Naive B cell (primary cell): ENCODE measurements at regions not wholly inside any gene's neighbourhood (a gene's known extent, or its start where the extent isn't known, plus 50 kb on each side); places are given as distances from the start of the nearest gene placed in this dataset.
A peak's percentile ranks its signal among the peaks of the same experiment; 100 is the strongest.

ENCODE experiments used
- ATAC-seq, 2 donors: fragments of 150-1000 bp; cut with Tn5 transposase; 2 replicates each; pipeline ENCODE4 v1.10.0; 2021; ENCODE audit warnings: low read depth in 2 of 2, mild to moderate bottlenecking in 2 of 2, moderate library complexity in 2 of 2
- DNase-seq: peaks from one replicate; pipeline ENCODE4 v3.0.0; 2022
- H3K27ac Mint-ChIP-seq, 6 donors: one replicate each; pipeline ENCODE4 v1.8.0; 2020 to 2022; ENCODE audit warnings: mild to moderate bottlenecking in 6 of 6, mixed read lengths in 6 of 6, moderate library complexity in 5 of 6, inconsistent platforms in 2 of 6
- H3K27me3 Mint-ChIP-seq, 3 donors: one replicate each; pipeline ENCODE4 v1.8.0; 2021 to 2022; ENCODE audit warnings: mixed read lengths in 3 of 3, mild to moderate bottlenecking in 1 of 3
- H3K36me3 Mint-ChIP-seq, 2 donors: one replicate each; pipeline ENCODE4 v1.8.0; 2020 to 2022; ENCODE audit warnings: mixed read lengths in 2 of 2, inconsistent platforms in 1 of 2, mild to moderate bottlenecking in 1 of 2
- H3K4me1 Mint-ChIP-seq, 3 donors: one replicate each; pipeline ENCODE4 v1.8.0; 2020 to 2022; ENCODE audit warnings: mixed read lengths in 3 of 3, inconsistent platforms in 1 of 3, mild to moderate bottlenecking in 1 of 3, moderate library complexity in 1 of 3
- H3K4me3 Mint-ChIP-seq, 8 donors: one replicate each; pipeline ENCODE4 v1.8.0; 2020 to 2022; ENCODE audit warnings: mild to moderate bottlenecking in 8 of 8, mixed read lengths in 8 of 8, moderate library complexity in 8 of 8, inconsistent platforms in 2 of 8
- H3K9me3 Mint-ChIP-seq, 7 donors: one replicate each; pipeline ENCODE4 v1.8.0; 2020 to 2022; ENCODE audit warnings: mixed read lengths in 7 of 7, mild to moderate bottlenecking in 5 of 7, inconsistent platforms in 2 of 7, moderate library complexity in 1 of 7

DNA sequence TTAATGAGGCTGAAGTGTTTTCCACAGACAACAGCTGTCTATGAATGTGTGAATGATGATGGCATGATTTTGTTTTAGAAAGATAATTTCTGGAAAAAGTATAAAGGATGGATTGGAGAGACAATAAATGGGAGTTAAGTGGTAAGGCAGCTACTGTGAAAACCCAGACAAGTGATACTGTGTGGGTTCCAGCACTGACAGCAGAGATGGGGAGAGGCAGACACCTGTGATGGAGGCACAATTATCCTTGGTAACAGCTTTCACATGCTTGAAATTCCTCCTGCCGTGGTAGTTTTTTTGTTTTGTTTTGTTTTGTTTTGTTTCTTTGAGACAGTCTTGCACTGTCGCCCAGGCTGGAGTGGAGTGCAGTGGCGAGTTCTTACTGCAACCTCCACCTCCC, 189.3 kb downstream of the DEPDC1B start:
- DNase-seq (no peak), ATAC-seq (no peak)
- no peaks in the 10 kb centered on the region for H3K9me3 Mint-ChIP-seq
- peak overlapping the region in 3 of 6 donors; percentile 3 to 39 (median 25) for H3K27ac Mint-ChIP-seq
- no peaks in the 10 kb centered on the region for H3K36me3 Mint-ChIP-seq
- no peak overlapping the region for H3K4me3 Mint-ChIP-seq
- H3K27me3 Mint-ChIP-seq: no peaks in the 10 kb centered on the region
- peaks cover 31 to 48% (median 33%) of the 10 kb centered on the region in 3 donors for H3K4me1 Mint-ChIP-seq

DNA sequence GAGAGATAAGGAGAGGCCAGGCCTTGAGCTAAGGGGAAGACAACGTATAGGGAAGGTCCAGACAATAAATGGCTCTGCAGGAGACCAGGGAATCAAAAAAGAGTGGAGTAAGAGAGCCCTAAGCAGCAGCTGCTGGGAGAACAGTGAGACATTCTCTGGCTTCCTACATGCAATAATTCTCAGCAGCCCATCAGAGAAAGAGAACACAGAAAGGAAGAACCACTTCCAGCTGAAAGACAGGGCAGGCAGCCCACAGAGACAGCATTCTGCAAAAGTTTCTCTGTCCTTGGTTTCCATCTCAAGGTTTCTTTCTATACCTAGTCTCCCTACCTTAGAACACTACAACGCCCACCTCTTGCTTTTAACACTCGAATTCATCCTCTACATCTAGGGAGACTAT, 189.9 kb downstream of the DEPDC1B start:
- H3K4me3 Mint-ChIP-seq: no peak overlapping the region
- H3K27me3 Mint-ChIP-seq: no peaks in the 10 kb centered on the region
- no peaks in the 10 kb centered on the region for H3K36me3 Mint-ChIP-seq
- H3K9me3 Mint-ChIP-seq: no peaks in the 10 kb centered on the region
- ATAC-seq (no peak), DNase-seq (no peak)
- peak overlapping the region in 2 of 6 donors; percentile 9 to 90 for H3K27ac Mint-ChIP-seq
- H3K4me1 Mint-ChIP-seq: peaks cover 31 to 53% (median 35%) of the 10 kb centered on the region in 3 donors

DNA sequence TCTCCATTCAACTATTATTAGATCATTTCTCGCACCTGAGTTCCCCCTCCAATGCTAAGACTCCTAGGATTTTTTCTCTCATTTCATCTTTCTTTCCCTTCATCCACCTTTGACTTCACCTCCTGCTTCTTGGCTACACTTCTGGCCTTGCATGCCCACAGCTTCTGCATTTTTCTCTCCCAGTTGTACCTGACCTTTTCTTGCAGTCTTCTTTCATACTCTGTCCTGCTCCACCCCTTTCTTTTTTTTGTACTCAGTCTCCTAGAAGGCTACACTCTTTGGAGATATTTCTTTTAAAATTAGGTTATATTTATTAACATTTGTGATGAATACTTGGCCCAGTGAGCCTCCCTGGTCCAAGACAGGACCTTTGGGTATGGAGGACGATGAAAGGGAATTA, 190.4 kb downstream of the DEPDC1B start:
- peak overlapping the region in 3 of 6 donors; percentile 2 to 90 (median 54) for H3K27ac Mint-ChIP-seq
- peak overlapping the region in 2 of 8 donors; percentile 7 to 17 for H3K4me3 Mint-ChIP-seq
- no peaks in the 10 kb centered on the region for H3K36me3 Mint-ChIP-seq
- H3K4me1 Mint-ChIP-seq: peaks cover 29 to 52% (median 32%) of the 10 kb centered on the region in 3 donors
- no peaks in the 10 kb centered on the region for H3K9me3 Mint-ChIP-seq
- ATAC-seq (no peak), DNase-seq (no peak)
- no peaks in the 10 kb centered on the region for H3K27me3 Mint-ChIP-seq

DNA sequence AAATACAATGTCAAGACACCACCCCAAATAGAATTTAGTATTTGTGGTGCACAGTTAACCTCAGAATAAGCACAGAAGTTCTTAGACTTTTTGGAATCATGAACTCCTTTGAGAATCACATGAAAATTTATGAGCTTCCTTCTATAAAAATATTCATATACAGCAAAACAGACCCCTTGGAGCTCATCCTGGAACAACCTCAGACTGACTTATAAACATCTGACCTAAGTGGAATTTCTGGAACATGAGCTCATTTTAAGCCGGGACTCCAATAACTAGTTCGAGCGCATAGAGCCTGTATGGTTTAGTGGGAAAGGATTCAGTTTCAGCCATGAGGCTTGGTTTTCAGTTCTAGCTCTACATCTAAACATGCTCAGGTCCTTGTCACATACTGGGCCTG, 192.3 kb downstream of the DEPDC1B start:
- H3K9me3 Mint-ChIP-seq: no peaks in the 10 kb centered on the region
- no peaks in the 10 kb centered on the region for H3K27me3 Mint-ChIP-seq
- peaks cover 21 to 44% (median 24%) of the 10 kb centered on the region in 3 donors for H3K4me1 Mint-ChIP-seq
- H3K4me3 Mint-ChIP-seq: no peak overlapping the region
- H3K36me3 Mint-ChIP-seq: no peaks in the 10 kb centered on the region
- DNase-seq (no peak), ATAC-seq (no peak)
- H3K27ac Mint-ChIP-seq: peak overlapping the region in 1 of 6 donors; percentile 78

DNA sequence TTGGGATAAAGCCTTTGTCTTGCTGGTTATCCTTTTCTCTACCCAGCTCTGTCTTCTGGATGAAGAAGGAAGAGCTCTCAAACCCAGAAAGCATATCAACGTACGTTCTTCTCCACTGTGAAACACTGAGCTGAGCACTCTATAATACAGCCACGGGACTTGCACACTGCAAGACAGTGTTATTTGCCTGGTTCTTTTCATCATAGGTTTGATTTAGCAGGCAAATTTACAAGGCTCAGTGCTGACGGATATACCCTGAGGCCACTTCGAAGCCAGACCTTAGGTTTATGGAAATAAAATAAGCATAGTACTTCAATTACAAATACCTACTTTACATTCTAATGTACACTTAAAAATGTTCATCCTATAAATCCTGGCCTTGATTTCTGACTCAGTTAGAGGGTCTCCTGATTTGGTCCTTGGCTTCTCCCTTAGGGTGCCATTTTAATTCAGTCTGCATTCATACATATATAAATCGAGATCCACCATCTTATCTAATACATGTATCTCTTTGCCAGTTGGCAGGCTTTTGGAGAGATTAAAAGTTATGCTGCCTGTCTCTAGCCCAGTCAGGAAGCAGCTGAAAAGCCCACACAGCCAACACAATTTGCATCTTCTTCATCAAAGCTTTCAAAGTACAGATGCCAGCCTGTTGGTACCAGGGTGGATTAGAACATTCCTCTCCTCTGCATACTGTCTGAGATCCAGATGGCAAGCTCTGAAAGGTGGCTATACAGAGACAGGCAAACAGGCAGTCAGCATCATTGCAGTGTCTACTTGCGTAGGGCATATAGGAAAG, 194.4 kb downstream of the DEPDC1B start:
- DNase-seq (no peak), ATAC-seq (no peak)
- Mint-ChIP-seq H3K9me3 (peaks cover 0 to 4% (median 2%) of the 10 kb centered on the region in 7 donors), H3K4me3 (peak overlapping the region in 2 of 8 donors; percentile 22 to 67), H3K27ac (peak overlapping the region in 4 of 6 donors; percentile 16 to 53 (median 31)), H3K27me3 (no peaks in the 10 kb centered on the region), H3K4me1 (peaks cover 16 to 38% (median 19%) of the 10 kb centered on the region in 3 donors), H3K36me3 (no peaks in the 10 kb centered on the region)

DNA sequence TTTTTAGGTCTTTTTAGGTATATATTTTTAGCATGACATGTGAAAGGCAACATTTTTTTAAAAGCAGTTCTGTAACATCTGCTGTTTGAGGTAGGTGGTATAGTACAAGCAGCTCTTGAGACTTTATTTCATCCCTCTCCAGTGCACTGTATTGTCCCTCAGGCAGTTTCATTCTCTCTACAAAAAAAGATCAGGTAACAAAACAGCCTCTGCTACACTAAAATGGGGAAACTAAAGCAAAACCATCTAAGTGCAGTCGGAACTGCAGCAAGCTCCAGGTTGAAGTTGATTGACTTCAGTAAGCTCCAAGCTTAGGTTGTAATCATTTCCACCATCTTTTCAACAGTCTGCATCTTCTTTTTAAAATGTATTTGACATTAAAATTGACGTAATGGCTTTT, 195.6 kb downstream of the DEPDC1B start:
- H3K9me3 Mint-ChIP-seq: peaks cover 0 to 4% (median 2%) of the 10 kb centered on the region in 7 donors
- no peaks in the 10 kb centered on the region for H3K36me3 Mint-ChIP-seq
- DNase-seq (no peak), ATAC-seq (peak in 1 of 2 donors; percentile 25)
- H3K4me1 Mint-ChIP-seq: peaks cover 4 to 25% (median 9%) of the 10 kb centered on the region in 3 donors
- no peak overlapping the region for H3K4me3 Mint-ChIP-seq
- peak overlapping the region in 1 of 6 donors; percentile 68 for H3K27ac Mint-ChIP-seq
- H3K27me3 Mint-ChIP-seq: no peaks in the 10 kb centered on the region

DNA sequence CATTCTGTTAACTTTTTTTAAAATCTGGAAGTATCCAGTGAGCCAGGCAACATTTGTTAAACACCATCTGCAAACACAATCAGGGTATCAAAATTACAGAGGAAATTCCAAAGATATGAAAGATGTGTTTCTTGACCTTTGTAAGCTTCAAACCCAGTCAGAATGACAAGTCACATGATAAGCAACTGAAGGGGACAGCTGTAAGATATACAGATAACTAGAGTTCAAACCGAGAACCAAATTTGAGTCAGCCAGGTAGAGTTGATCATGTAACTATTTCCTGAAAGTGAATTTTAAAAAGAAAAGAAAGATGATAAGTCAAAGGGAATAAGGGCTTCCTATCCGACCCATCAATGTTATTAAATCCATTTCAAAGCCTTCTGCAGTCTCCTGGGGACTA, 196.2 kb downstream of the DEPDC1B start:
- H3K27me3 Mint-ChIP-seq: no peaks in the 10 kb centered on the region
- H3K27ac Mint-ChIP-seq: peak overlapping the region in 2 of 6 donors; percentile 17 to 35
- H3K4me3 Mint-ChIP-seq: no peak overlapping the region
- H3K36me3 Mint-ChIP-seq: no peaks in the 10 kb centered on the region
- peaks cover 3 to 24% (median 9%) of the 10 kb centered on the region in 3 donors for H3K4me1 Mint-ChIP-seq
- H3K9me3 Mint-ChIP-seq: peaks cover 0 to 4% (median 2%) of the 10 kb centered on the region in 7 donors
- no peak for ATAC-seq
- DNase-seq: no peak

DNA sequence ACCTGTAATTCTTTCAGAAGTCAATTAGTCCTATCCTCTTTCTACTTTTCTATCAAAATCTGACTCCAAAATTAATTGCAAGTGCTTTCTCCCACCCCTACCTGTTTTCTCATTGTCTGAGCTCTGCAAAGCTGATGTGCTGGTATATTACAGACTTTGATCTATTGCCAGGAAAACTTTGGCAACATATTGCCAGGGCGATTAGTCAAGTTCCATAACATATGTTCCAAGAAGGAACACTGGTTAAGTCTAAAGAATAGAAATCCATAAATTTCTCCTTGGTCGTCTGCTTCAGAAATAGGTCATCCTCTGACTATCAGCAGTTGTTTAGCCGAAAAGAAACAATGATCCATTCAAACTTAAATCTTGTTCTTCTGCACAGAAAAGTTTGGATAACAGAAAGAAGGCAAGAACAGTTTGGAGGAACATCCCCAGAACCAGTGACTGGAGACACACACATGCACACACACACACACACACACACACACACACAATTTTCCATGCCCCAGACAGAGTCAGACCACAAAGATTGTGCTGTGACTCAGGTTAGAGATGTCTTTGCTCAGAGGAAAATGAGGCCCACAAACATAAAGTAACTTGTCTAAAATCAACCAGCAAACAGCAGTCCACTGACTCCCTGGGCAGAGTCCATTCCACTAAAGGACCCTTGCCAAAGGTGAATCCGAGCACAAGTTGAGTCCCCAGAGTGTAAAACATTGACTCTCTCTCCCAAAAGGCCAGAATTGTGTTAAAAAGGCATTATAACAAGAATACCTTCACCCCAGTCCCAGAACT, 202.1 kb downstream of the DEPDC1B start:
- Mint-ChIP-seq H3K27me3 (no peaks in the 10 kb centered on the region), H3K4me3 (no peak overlapping the region), H3K9me3 (peaks cover 0 to 4% (median 2%) of the 10 kb centered on the region in 7 donors), H3K4me1 (peaks cover 31 to 47% (median 42%) of the 10 kb centered on the region in 3 donors), H3K36me3 (no peaks in the 10 kb centered on the region), H3K27ac (peak overlapping the region in 5 of 6 donors; percentile 18 to 87 (median 38))
- no peak for DNase-seq
- no peak for ATAC-seq

DNA sequence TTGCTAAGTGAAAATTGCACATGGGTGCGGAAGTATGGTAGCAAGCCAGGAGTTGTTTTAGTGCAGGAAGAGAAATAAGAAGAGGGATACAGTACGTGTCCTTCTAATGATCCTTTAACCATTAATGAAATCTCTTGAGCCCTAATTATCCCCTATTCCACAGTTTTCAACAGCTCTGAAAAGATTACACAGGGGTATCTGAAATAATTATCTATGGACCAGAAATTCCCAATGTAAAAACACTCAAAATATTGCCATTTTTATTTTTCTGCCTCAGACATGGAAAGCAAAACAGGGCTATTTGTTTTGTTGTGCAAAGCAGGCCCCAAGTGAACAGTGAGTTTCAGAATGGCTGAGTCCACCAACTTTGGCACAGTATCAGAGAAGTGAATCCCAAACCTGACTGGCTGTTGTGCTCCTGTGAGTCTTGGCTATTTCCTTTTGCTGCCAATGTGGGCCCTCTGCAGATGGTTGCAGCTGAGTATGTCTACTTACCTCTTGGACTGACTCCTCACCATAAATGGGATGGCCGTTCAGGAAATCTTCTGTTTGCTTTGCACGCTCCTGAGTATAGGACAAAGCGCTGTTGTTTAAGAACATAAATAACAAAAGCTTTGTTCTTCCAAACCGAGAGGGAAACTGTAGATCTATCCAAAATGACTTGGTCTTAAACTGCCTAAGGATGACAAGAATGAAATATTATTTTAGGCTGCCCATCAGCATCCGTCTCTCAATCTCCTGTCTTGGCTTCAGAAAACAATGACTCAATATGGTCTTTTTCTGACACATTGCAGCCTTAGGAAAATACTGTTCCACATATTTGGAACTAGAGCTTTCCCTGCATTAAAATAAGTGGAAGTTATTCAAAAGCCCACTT, 204.1 kb downstream of the DEPDC1B start:
- no peaks in the 10 kb centered on the region for H3K9me3 Mint-ChIP-seq

DNA sequence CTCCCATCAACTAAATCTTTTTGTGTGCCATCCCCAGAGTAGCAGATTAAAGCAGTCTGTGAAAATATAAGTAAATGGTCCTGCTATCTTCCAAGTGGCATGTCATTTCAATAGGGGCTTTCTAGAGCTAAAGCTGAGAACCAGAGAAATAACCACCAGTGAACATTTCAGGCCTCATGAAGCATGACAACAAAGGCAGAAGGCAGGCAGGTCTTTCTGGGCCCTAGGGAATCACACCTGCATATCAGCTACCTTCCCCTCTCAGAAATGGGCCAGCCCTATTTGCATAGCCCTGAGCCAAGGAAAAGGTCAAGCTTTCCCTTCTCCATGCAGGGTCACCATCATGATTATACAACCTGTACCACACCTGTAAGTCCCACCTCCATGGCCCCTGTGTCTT, 205.3 kb downstream of the DEPDC1B start:
- Mint-ChIP-seq H3K27ac (peak overlapping the region; percentile 39 to 96 (median 84)), H3K9me3 (no peaks in the 10 kb centered on the region), H3K36me3 (no peaks in the 10 kb centered on the region), H3K4me3 (peak overlapping the region in 6 of 8 donors; percentile 44 to 67 (median 56)), H3K27me3 (no peaks in the 10 kb centered on the region), H3K4me1 (peaks cover 31 to 48% (median 43%) of the 10 kb centered on the region in 3 donors)
- ATAC-seq (peak; percentile 97), DNase-seq (peak; percentile 22)

More for the DNA sequence above, 204.1 kb downstream of the DEPDC1B start:
- Mint-ChIP-seq H3K27me3 (no peaks in the 10 kb centered on the region), H3K4me1 (peaks cover 31 to 48% (median 43%) of the 10 kb centered on the region in 3 donors), H3K36me3 (no peaks in the 10 kb centered on the region), H3K4me3 (no peak overlapping the region), H3K27ac (peak overlapping the region in 2 of 6 donors; percentile 35 to 61)
- DNase-seq (no peak), ATAC-seq (no peak)

DNA sequence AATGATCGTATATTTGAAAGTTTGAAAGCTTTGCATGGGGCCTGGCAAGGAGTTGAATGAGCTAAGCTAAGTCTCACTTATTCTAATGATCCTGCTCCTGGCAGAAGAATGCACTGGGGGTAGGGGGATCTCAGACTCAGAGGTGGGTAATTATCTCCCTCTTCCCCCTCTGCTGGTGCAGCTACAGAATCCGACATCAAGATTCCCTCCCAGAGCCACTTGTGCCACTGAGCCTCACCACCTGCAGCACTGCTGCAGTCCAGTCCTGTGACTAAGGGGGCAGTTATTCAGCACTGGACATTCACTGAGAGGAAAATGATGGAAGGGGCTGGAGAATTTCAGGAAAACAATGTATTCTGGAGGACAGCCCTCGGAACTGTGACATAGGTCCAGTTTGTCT, 205.8 kb downstream of the DEPDC1B start:
- ATAC-seq: no peak
- Mint-ChIP-seq H3K36me3 (no peaks in the 10 kb centered on the region), H3K27me3 (no peaks in the 10 kb centered on the region), H3K9me3 (no peaks in the 10 kb centered on the region), H3K27ac (peak overlapping the region in 4 of 6 donors; percentile 39 to 91 (median 84)), H3K4me3 (peak overlapping the region in 3 of 8 donors; percentile 44 to 67 (median 58)), H3K4me1 (peaks cover 31 to 48% (median 43%) of the 10 kb centered on the region in 3 donors)
- no peak for DNase-seq

DNA sequence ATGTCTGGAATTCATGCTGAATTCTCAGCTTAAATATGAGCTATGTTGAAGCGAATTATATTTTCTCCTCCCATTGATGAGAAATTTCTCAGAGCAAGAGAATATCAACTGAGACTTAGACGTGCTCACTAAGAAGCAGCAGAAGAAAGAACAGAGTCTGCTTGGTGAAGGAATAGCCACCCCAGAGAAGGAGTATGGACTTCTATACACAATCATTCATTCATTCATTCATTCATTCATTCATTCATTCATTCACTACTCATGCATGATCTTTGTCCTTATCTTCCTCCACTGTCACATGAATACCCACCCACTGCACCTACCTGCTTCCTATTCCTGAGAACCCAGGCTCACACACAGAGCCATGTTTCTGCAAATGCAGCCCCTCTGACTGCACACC, 206.6 kb downstream of the DEPDC1B start:
- Mint-ChIP-seq H3K27me3 (no peaks in the 10 kb centered on the region), H3K9me3 (no peaks in the 10 kb centered on the region), H3K4me3 (peak overlapping the region in 2 of 8 donors; percentile 25 to 35), H3K36me3 (no peaks in the 10 kb centered on the region), H3K4me1 (peaks cover 31 to 48% (median 43%) of the 10 kb centered on the region in 3 donors), H3K27ac (peak overlapping the region in 2 of 6 donors; percentile 27 to 35)
- no peak for ATAC-seq
- DNase-seq: no peak

DNA sequence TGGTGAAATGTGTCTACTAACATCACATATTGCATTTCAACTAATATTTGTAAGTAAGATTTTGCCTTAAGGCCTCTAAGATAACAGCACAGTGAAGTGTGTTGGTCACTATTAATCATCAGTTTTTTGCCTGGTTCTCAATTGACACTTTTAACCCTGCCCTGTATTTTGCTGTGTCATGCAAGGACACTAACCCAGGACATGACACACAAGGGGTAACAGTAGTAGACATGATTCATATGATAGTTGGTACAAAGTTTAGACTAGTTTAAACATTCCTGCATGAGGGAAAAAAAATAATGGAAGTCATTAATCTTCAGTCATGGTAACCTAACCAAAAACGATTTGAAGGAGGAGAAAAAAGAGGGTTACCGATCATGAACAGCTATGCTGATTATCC, 207.0 kb downstream of the DEPDC1B start:
- Mint-ChIP-seq H3K4me1 (peaks cover 31 to 45% (median 43%) of the 10 kb centered on the region in 3 donors), H3K9me3 (no peaks in the 10 kb centered on the region), H3K36me3 (no peaks in the 10 kb centered on the region), H3K27ac (no peak overlapping the region), H3K27me3 (no peaks in the 10 kb centered on the region), H3K4me3 (peak overlapping the region in 2 of 8 donors; percentile 12 to 35)
- ATAC-seq (no peak), DNase-seq (no peak)
